Muscle of back (tissue), 3 donors: ENCODE measurements at regions not wholly inside any gene's neighbourhood (a gene's known extent, or its start where the extent isn't known, plus 50 kb on each side); places are given as distances from the start of the nearest gene placed in this dataset.

Experiments
- DNase-seq, 3 donors: peaks; one replicate each; pipeline versions ENCODE4 v3.0.0 to v3.0.0-alpha.2; 2013

GRCh38 chr3:167895178-167895577 lies 159.7 kb downstream of the SERPINI1 start:
- DNase-seq: no peak

GRCh38 chr3:167892205-167892604 lies 156.7 kb downstream of the SERPINI1 start:
- DNase-seq: no peak

DNA sequence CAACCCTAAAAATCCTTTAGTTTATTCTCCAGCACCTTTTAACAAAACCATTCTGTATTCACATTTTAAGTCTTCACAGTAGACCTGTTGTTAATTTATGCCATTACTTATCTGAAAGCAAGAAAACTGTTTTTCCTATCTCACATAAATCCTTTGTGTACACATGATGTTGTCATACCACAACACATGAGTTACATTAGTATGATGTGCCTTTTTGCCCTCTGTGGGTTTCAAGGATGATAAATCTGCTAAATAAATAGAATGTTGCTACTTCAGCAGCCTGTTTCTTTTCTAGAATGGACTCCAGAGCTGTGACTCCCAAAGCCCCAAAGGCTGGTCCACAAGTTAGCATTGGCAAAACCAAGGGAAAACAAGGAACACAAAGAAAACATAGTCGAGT lies 151.6 kb downstream of the SERPINI1 start:
- no peak for DNase-seq

DNA sequence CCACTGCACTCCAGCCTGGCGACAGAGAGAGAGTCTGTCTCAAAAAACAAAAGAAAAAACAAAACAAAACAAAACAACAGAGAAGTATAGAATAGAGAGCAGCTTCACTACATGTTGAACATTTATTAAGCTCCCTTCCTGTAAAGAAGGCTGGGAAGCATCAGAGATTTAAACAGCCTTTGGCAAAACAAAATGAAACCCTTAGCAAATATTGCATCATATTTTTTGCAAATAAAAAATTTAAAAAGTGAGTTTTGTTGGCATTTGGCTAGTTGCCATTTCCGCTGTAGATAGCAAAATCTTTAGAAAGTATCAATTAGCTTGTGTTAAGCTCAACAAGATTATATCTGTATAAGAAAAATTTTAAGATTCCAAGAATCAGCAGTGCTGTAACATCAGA lies 151.2 kb downstream of the SERPINI1 start:
- no peak for DNase-seq

GRCh38 chr3:167885277-167885676 lies 149.8 kb downstream of the SERPINI1 start:
- no peak for DNase-seq

- DNase-seq: no peak
Measured at GRCh38 chr3:167884481-167884880, 149.0 kb downstream of the SERPINI1 start.

DNA sequence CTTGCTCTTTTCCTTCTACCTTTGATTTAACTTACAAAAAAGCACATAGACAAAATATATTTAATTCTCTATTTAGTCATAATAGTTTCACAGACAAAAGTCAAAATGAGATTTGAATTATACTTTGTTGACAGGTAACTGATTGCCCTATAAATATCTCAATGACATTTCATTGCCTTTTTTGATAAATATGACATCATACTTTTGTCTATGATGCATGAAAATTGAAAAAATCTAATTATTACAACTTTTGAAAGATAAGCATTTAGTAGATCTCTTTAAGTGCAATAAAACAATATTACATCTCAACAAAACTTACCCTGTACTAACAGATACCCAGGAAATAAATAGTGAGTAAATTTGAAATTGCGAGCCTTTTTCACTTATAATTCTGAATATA lies 147.9 kb downstream of the SERPINI1 start:
- DNase-seq: no peak

DNA sequence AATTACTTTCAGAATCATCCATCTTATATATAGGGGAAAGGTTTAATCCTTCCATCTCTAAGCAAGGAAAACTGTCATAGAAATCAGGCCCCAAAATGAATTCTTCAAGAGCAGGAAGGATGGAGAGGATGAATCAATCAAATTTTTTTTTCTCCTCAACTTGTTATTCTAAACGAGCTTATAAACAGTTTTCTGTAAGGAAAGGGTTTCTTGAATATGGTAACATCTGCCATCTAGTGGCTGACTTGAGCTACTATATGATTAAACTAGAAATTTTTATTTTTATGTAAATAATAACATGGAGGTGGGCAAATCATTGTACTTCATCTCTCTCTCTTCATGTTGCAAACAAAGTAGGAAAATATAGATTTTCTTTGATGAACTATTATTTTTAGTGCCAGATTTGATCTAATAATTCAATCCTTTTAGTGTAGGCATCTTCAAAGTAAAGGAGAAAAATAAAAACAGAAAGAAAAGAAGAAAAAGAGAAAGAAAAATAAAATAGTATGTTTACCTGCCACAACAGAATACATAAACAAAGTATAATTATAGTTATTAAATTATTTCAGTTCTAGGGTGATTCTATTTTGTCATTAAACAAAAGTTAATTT lies 146.6 kb downstream of the SERPINI1 start:
- peak in 2 of 3 donors; percentile 38 to 72 for DNase-seq

DNA sequence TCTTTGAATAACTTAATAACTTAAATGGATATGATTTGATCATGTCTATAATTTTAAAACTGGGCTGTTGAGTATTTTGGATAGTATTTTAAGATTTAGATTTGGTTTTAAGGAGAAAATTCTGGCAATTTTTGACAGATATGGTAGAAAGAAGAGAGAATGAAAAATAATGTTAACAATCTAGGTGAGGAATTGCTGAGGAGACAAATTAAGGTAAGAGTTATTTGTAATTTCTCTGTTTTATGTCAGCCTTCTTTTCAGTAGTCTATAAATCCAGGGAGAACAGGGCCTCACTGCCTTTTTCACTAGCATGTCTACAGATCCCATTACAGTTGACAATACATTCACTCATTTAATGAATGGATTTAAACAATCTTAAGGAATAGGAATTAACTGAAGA lies 144.7 kb downstream of the SERPINI1 start:
- no peak for DNase-seq

DNA sequence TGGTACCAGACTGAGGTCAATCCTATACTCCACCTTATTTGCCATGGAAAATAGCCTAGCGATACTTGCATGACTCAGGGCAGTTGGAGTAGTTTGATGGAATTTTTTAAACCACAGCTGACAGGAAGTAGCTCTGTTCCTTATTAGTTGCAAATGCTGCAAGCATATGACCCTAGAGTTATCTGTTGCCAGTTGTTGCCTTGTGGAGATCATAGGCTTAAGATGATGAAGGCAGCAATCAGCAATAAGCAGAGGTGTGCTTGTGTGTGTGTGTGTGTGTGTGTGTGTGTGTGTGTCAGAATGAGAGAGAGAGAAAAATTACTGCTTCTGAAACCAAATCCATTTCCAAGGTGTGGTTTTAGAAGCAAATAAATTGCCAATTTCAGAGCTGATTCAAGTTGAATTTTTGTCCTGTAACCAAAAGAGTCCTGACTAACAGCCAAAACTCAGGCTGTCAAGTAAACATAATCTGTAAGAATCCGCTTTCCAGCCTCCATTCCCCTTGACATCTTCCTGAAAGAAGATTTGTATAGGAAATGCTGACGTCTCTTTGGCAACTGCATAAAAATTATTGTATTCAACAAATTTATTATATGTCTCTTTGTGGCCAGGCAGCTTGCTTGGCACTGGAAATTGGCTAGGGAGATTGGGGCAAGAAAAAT lies 141.2 kb downstream of the SERPINI1 start:
- peak; percentile 52 to 84 (median 78) for DNase-seq
